K562 (cell line): ENCODE measurements at regions not wholly inside any gene's neighbourhood (a gene's known extent, or its start where the extent isn't known, plus 50 kb on each side); places are given as distances from the start of the nearest gene placed in this dataset.

Experiments
- CCNT2 ChIP-seq: IDR thresholded peaks from 2 replicates; pipeline ENCODE4 v1.6.1; 2011; ENCODE audit warnings: borderline replicate concordance, low read depth, mild to moderate bottlenecking, moderate library complexity, mixed read lengths, low read length; ENCODE audit not compliant: insufficient read length; ENCODE audit errors: extremely low read depth
- CGGBP1 ChIP-seq: fragments of 250-450 bp; sonication (Bioruptor Pico); IDR thresholded peaks from 2 replicates; pipeline ENCODE4 v1.9.0; 2021; ENCODE audit warnings: mild to moderate bottlenecking
- HMGN3 ChIP-seq: IDR thresholded peaks from 2 replicates; pipeline ENCODE4 v1.6.1; 2011; ENCODE audit warnings: borderline replicate concordance, low read depth, mild to moderate bottlenecking, mixed read lengths, low read length; ENCODE audit not compliant: insufficient read length; ENCODE audit errors: extremely low read depth
- ILK ChIP-seq: fragments of 450-650 bp; IDR thresholded peaks from 2 replicates; pipeline ENCODE4 v1.6.1; 2016; ENCODE audit warnings: missing genetic modification characterization, low read depth, mild to moderate bottlenecking, missing compliant biosample characterization, moderate library complexity, borderline replicate concordance
- MAZ ChIP-seq, 2 experiments: fragments of 450-650 bp in 1 of 2; sonication (generic) in 1 of 2; formaldehyde crosslinking; IDR thresholded peaks in 1 of 2; conservative IDR thresholded peaks in 1 of 2; 2 replicates each; pipeline versions ENCODE4 v1.4.0 to v1.5.0; 2020; ENCODE audit warnings: mild to moderate bottlenecking in 1 of 2, missing genetic modification reagents in 1 of 2
- MED1 ChIP-seq: sonication (generic); formaldehyde crosslinking; IDR thresholded peaks from 2 replicates; pipeline ENCODE4 v1.8.1; 2023; ENCODE audit warnings: missing genetic modification reagents, borderline replicate concordance
- MGA ChIP-seq: fragments of 450-650 bp; IDR thresholded peaks from 2 replicates; pipeline ENCODE4 v1.6.1; 2016; ENCODE audit warnings: mild to moderate bottlenecking, moderate library complexity
- RBM34 ChIP-seq: fragments of 200-400 bp; formaldehyde crosslinking; IDR thresholded peaks from 2 replicates; pipeline ENCODE4 v1.6.1; 2018; ENCODE audit warnings: low read length, borderline replicate concordance; ENCODE audit not compliant: insufficient read depth
- ZNF277 ChIP-seq: fragments of 250-450 bp; sonication (Bioruptor Pico); IDR thresholded peaks from 2 replicates; pipeline ENCODE4 v1.8.0; 2022; ENCODE audit warnings: inconsistent platforms, mild to moderate bottlenecking, moderate library complexity, borderline replicate concordance

GRCh38 chr20:40282941-40283340, 406.1 kb downstream of the MAFB start (continued):
- no peak for TF ChIP-seq MGA
- no peak for TF ChIP-seq CGGBP1 (CRISPR knock-in tag)
- no peak for TF ChIP-seq ZNF277 (CRISPR knock-in tag)
- no peak for TF ChIP-seq MAZ (CRISPR knock-in tag; conservative IDR thresholded peaks at IDR 0.05 in 1 of 2, IDR thresholded peaks at IDR 0.05 in 1 of 2)
- TF ChIP-seq RBM34 = no peak
- TF ChIP-seq CCNT2 = no peak
- no peak for TF ChIP-seq MED1 (CRISPR knock-in tag)
- no peak for TF ChIP-seq ILK (tag)
- TF ChIP-seq HMGN3 = no peak
